Fibroblast of lung (primary cell): ENCODE measurements at regions not wholly inside any gene's neighbourhood (a gene's known extent, or its start where the extent isn't known, plus 50 kb on each side); places are given as distances from the start of the nearest gene placed in this dataset.

Experiments
- DNase-seq, 2 donors: peaks; one replicate each; pipeline versions ENCODE4 v3.0.0 to v3.0.0-alpha.2; 2010; ENCODE audit warnings: low read depth in 2 of 2
- H2AFZ ChIP-seq: 2 replicates; pipeline ENCODE4 v1.5.1; 2012; ENCODE audit warnings: low read length, control low read depth, inconsistent platforms
- H3K27ac ChIP-seq: 2 replicates; pipeline ENCODE4 v1.5.1; 2011; ENCODE audit warnings: low read length, control low read depth; ENCODE audit not compliant: insufficient read depth
- H3K27me3 ChIP-seq: 2 replicates; pipeline ENCODE4 v1.5.1; 2011; ENCODE audit warnings: mild to moderate bottlenecking, low read length; ENCODE audit not compliant: control insufficient read depth, insufficient read depth
- H3K36me3 ChIP-seq: 2 replicates; pipeline ENCODE4 v1.5.1; 2011; ENCODE audit warnings: low read length; ENCODE audit not compliant: control insufficient read depth, insufficient read depth
- H3K4me1 ChIP-seq: 2 replicates; pipeline ENCODE4 v1.5.1; 2011; ENCODE audit warnings: low read length; ENCODE audit not compliant: control insufficient read depth, insufficient read depth; ENCODE audit errors: extremely low read depth
- H3K4me2 ChIP-seq: 2 replicates; pipeline ENCODE4 v1.5.1; 2011; ENCODE audit warnings: low read length, control low read depth; ENCODE audit not compliant: insufficient read depth; ENCODE audit errors: extremely low read depth
- H3K4me3 ChIP-seq, 4 experiments: fragments of 200-600 bp in 1 of 4; sonication (generic) in 1 of 4; replicated peaks in 1 of 4; 2 replicates each; pipeline ENCODE4 v1.5.1; 2011 to 2016; ENCODE audit warnings: low read length in 4 of 4, low read depth in 3 of 4, mild to moderate bottlenecking in 3 of 4, control low read depth in 2 of 4, inconsistent platforms in 1 of 4, mixed read lengths in 1 of 4; ENCODE audit not compliant: insufficient read depth in 1 of 4; ENCODE audit errors: control extremely low read depth in 1 of 4
- H3K79me2 ChIP-seq: 2 replicates; pipeline ENCODE4 v1.5.1; 2012; ENCODE audit warnings: mild to moderate bottlenecking, low read length, inconsistent platforms; ENCODE audit not compliant: control insufficient read depth, insufficient read depth
- H3K9ac ChIP-seq: 2 replicates; pipeline ENCODE4 v1.5.1; 2011; ENCODE audit warnings: mild to moderate bottlenecking, low read length, control low read depth; ENCODE audit not compliant: insufficient read depth
- H3K9me3 ChIP-seq: 2 replicates; pipeline ENCODE4 v1.5.1; 2012; ENCODE audit warnings: low read depth, low read length; ENCODE audit not compliant: control insufficient read depth, insufficient read depth
- H4K20me1 ChIP-seq: 2 replicates; pipeline ENCODE4 v1.5.1; 2011; ENCODE audit warnings: low read length; ENCODE audit not compliant: control insufficient read depth, insufficient read depth; ENCODE audit errors: extremely low read depth
- EZH2 ChIP-seq: IDR thresholded peaks from 2 replicates; pipeline ENCODE4 v1.5.1; 2012; ENCODE audit warnings: low read length, control low read depth, mild to moderate bottlenecking; ENCODE audit errors: missing control alignments
- TF ChIP-seq, protein P1 (sequence below), 2 donors: IDR thresholded peaks in 1 of 2; conservative IDR thresholded peaks in 1 of 2; 1 replicate in 1 of 2; 2 replicates in 1 of 2; pipeline ENCODE4 v1.5.1; 2011 to 2012; ENCODE audit warnings: low read length in 2 of 2, control low read depth in 1 of 2, inconsistent platforms in 1 of 2, low read depth in 1 of 2, mild to moderate bottlenecking in 1 of 2

DNA sequence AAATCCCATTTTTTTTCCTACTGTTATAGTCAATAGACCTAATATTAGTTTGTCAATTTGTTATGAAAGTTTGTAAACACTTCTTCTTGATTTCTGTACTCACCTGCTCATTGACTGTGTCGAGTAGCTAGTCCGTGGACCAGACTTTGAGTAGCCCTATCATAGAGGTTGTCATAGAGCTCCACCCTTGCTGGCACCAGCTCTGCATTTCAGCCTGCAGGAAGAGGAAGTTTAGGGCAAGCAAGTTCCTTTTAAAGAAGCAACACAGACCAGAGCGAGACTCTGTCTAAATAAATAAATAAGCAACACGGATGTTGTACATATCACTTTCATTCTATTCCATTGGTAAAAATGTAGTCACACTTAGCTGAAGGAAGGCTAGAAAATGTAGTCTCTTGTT is 74.0 kb downstream of the MCFD2 start:
- Histone ChIP-seq H3K27me3 (no peaks in the 10 kb centered on the region), H4K20me1 (no peaks in the 10 kb centered on the region), H3K4me2 (no peak overlapping the region), H3K27ac (no peak overlapping the region), H3K4me3 (no peak overlapping the region), H3K9ac (no peak overlapping the region), H3K79me2 (no peaks in the 10 kb centered on the region), H3K9me3 (no peaks in the 10 kb centered on the region), H2AFZ (no peak overlapping the region), H3K4me1 (peaks cover 1% of the 10 kb centered on the region), H3K36me3 (no peaks in the 10 kb centered on the region)
- no peak for TF ChIP-seq EZH2
- TF ChIP-seq, protein P1, sequence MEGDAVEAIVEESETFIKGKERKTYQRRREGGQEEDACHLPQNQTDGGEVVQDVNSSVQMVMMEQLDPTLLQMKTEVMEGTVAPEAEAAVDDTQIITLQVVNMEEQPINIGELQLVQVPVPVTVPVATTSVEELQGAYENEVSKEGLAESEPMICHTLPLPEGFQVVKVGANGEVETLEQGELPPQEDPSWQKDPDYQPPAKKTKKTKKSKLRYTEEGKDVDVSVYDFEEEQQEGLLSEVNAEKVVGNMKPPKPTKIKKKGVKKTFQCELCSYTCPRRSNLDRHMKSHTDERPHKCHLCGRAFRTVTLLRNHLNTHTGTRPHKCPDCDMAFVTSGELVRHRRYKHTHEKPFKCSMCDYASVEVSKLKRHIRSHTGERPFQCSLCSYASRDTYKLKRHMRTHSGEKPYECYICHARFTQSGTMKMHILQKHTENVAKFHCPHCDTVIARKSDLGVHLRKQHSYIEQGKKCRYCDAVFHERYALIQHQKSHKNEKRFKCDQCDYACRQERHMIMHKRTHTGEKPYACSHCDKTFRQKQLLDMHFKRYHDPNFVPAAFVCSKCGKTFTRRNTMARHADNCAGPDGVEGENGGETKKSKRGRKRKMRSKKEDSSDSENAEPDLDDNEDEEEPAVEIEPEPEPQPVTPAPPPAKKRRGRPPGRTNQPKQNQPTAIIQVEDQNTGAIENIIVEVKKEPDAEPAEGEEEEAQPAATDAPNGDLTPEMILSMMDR (conservative IDR thresholded peaks at IDR 0.05 in 1 of 2, IDR thresholded peaks at IDR 0.05 in 1 of 2; ENCODE audit: low read depth in 1 of 2, low read length in 2 of 2) = no peak
- DNase-seq = no peak

DNA sequence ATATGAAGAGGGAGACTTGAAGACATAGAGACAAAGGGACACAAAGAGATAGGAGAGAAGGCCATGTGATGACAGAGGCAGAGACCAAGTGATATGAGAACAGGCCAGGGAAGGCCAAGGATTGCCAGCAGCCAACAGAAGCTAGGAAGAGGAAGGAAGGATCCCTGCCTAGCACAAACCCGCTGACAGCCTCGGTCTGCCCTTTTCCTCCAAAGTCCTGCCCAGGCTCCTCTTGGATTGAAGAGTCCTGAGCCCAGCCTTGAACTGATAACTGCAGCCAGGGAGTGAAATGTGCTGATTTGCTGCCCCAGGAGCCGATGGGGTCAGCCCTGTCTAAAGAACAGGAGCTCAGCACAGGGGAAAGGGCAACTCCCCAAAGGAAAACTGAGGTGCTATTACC is 76.6 kb downstream of the MCFD2 start:
- Histone ChIP-seq H3K9me3 (no peaks in the 10 kb centered on the region), H2AFZ (no peak overlapping the region), H3K79me2 (no peaks in the 10 kb centered on the region), H3K4me2 (no peak overlapping the region), H4K20me1 (no peaks in the 10 kb centered on the region), H3K4me1 (peaks cover 5% of the 10 kb centered on the region), H3K27me3 (no peaks in the 10 kb centered on the region), H3K4me3 (no peak overlapping the region), H3K27ac (no peak overlapping the region), H3K9ac (no peak overlapping the region), H3K36me3 (no peaks in the 10 kb centered on the region)
- TF ChIP-seq, protein P1 (conservative IDR thresholded peaks at IDR 0.05 in 1 of 2, IDR thresholded peaks at IDR 0.05 in 1 of 2; ENCODE audit: low read depth in 1 of 2, low read length in 2 of 2) = no peak
- TF ChIP-seq EZH2 = no peak
- no peak for DNase-seq

DNA sequence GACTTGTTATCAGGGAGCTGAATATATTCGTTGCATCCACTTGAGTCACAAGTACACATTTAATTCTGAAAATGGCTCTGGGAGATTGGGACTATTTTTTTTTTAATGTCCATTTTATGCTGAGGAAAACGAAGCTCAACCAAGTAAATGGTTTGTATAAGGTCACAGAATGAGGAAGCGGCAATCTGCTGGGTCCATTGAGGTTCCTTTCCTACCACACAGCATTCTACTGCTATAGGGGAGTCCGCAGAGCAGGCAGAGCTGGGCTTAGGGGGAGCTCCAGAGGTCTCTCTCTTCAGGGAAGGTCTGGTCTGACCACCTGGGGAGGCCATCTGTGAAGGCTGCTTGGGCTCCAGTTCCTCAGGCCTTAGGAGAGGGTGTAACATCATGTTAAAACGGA is 77.9 kb downstream of the MCFD2 start:
- Histone ChIP-seq H3K27ac (no peak overlapping the region), H3K27me3 (no peaks in the 10 kb centered on the region), H3K9ac (no peak overlapping the region), H4K20me1 (no peaks in the 10 kb centered on the region), H3K9me3 (no peaks in the 10 kb centered on the region), H3K4me2 (no peak overlapping the region), H2AFZ (no peak overlapping the region), H3K4me3 (no peak overlapping the region), H3K36me3 (no peaks in the 10 kb centered on the region), H3K4me1 (peaks cover 5% of the 10 kb centered on the region), H3K79me2 (no peaks in the 10 kb centered on the region)
- TF ChIP-seq EZH2 = no peak
- TF ChIP-seq, protein P1 (conservative IDR thresholded peaks at IDR 0.05 in 1 of 2, IDR thresholded peaks at IDR 0.05 in 1 of 2; ENCODE audit: low read depth in 1 of 2, low read length in 2 of 2) = no peak
- DNase-seq = no peak
